ENCODE measurements at regions not wholly inside any gene's neighbourhood (a gene's known extent, or its start where the extent isn't known, plus 50 kb on each side); places are given as distances from the start of the nearest gene placed in this dataset.

- no peak overlapping the region for H3K4me2 ChIP-seq (ENCODE audit: low read length)
- no peak overlapping the region for H3K56ac ChIP-seq (ENCODE audit: low read length)
- H3K27me3 ChIP-seq (ENCODE audit: insufficient read depth, low read length, poor library complexity) = no peaks in the 10 kb centered on the region
- no peak overlapping the region for H3K18ac ChIP-seq (ENCODE audit: low read length)
- H3K36me3 ChIP-seq (ENCODE audit: control insufficient read depth, insufficient read depth, low read length) = no peaks in the 10 kb centered on the region
- H3K4me1 ChIP-seq (ENCODE audit: control insufficient read depth, low read depth, low read length) = no peaks in the 10 kb centered on the region
- no peak overlapping the region for H4K5ac ChIP-seq (ENCODE audit: low read length)
- no peak for DNase-seq
- H3K23ac ChIP-seq (ENCODE audit: low read length) = no peak overlapping the region
- no CpG with 5 or more reads among the region's 38 CpGs for WGBS (ENCODE audit: extremely low coverage, insufficient coverage, low lambda C conversion rate)
- H3K4ac ChIP-seq (ENCODE audit: low read depth, low read length) = no peak overlapping the region
- H2BK120ac ChIP-seq (ENCODE audit: low read depth, low read length) = no peak overlapping the region
- H3K4me3 ChIP-seq (ENCODE audit: low read length) = no peak overlapping the region
- no peak overlapping the region for H3K27ac ChIP-seq (ENCODE audit: low read depth, low read length)
- no peak overlapping the region for H2BK15ac ChIP-seq (replicated peaks; ENCODE audit: low read depth)
- no peaks in the 10 kb centered on the region for H3K79me1 ChIP-seq (ENCODE audit: low read length)
- no peaks in the 10 kb centered on the region for H3K79me2 ChIP-seq (ENCODE audit: control insufficient read depth, insufficient read depth, low read length)
- H2BK5ac ChIP-seq (ENCODE audit: low read length) = no peak overlapping the region
- no peak overlapping the region for H2AK5ac ChIP-seq (ENCODE audit: low read length)
- no peak overlapping the region for H3K9ac ChIP-seq (ENCODE audit: low read length)
- H4K8ac ChIP-seq (ENCODE audit: low read depth, low read length) = no peak overlapping the region
Measured at GRCh38 chr16:86878236-86879080, 300.1 kb downstream of the FOXL1 start.

- Histone ChIP-seq H3K4me3 (ENCODE audit: low read length) (no peak overlapping the region), H4K5ac (ENCODE audit: low read length) (no peak overlapping the region), H3K56ac (ENCODE audit: low read length) (no peak overlapping the region), H2BK5ac (ENCODE audit: low read length) (no peak overlapping the region), H3K4me1 (ENCODE audit: control insufficient read depth, low read depth, low read length) (no peaks in the 10 kb centered on the region), H2BK15ac (replicated peaks; ENCODE audit: low read depth) (no peak overlapping the region), H3K79me1 (ENCODE audit: low read length) (no peaks in the 10 kb centered on the region), H2BK120ac (ENCODE audit: low read depth, low read length) (no peak overlapping the region), H3K27ac (ENCODE audit: low read depth, low read length) (no peak overlapping the region), H3K79me2 (ENCODE audit: control insufficient read depth, insufficient read depth, low read length) (no peaks in the 10 kb centered on the region), H3K9ac (ENCODE audit: low read length) (no peak overlapping the region), H3K36me3 (ENCODE audit: control insufficient read depth, insufficient read depth, low read length) (no peaks in the 10 kb centered on the region), H4K8ac (ENCODE audit: low read depth, low read length) (no peak overlapping the region), H3K4ac (ENCODE audit: low read depth, low read length) (no peak overlapping the region), H3K23ac (ENCODE audit: low read length) (no peak overlapping the region), H2AK5ac (ENCODE audit: low read length) (no peak overlapping the region), H3K4me2 (ENCODE audit: low read length) (no peak overlapping the region), H3K18ac (ENCODE audit: low read length) (no peak overlapping the region), H3K27me3 (ENCODE audit: insufficient read depth, low read length, poor library complexity) (no peaks in the 10 kb centered on the region)
- no CpG with 5 or more reads among the region's 11 CpGs for WGBS (ENCODE audit: extremely low coverage, insufficient coverage, low lambda C conversion rate)
- DNase-seq = no peak
Measured at GRCh38 chr16:86879268-86879667, 300.9 kb downstream of the FOXL1 start.

DNA sequence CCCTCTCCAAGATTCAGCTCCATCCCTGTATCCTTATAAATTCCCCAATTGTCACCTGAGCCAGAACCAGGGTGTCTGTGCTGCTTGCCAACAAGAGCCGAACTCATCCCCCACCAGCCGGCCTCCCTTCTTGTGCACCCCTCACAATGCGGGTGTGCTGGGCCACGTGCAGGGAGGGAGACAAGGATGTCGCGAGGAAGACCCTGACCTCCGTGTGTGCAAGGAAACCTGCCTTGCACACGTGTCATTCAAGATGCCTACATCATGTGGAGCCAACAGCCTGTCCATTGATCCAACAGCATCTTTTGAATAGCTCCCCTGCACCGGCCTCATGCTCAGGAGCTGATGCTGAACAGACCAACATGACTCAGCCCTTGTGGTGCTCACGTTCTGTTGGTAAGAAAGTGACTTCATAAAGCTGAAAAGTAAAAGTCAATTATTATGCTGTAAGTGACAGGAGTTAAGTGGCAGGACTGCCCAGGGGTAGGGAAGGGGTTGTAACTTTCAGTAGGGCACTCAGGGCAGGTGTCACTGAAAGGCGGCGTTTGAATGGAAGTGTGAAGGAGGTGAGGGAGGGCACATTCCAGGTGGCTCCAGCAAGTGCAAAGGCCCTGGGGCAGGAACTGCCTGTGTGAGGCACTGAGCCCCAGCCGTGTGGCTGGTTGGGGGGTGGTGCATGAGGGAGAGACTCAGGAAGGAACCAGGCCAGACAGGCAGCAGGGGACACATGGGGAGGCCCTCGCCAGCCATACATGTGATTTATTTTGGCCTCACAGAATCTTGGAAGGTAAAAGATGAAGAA lies 302.2 kb downstream of the FOXL1 start:
- H3K36me3 ChIP-seq (ENCODE audit: control insufficient read depth, insufficient read depth, low read length) = no peaks in the 10 kb centered on the region
- no peaks in the 10 kb centered on the region for H3K27me3 ChIP-seq (ENCODE audit: insufficient read depth, low read length, poor library complexity)
- no peak overlapping the region for H3K18ac ChIP-seq (ENCODE audit: low read length)
- H2AK5ac ChIP-seq (ENCODE audit: low read length) = no peak overlapping the region
- no peak overlapping the region for H3K9ac ChIP-seq (ENCODE audit: low read length)
- H3K27ac ChIP-seq (ENCODE audit: low read depth, low read length) = no peak overlapping the region
- no peak overlapping the region for H3K4me3 ChIP-seq (ENCODE audit: low read length)
- H3K23ac ChIP-seq (ENCODE audit: low read length) = no peak overlapping the region
- no peaks in the 10 kb centered on the region for H3K79me1 ChIP-seq (ENCODE audit: low read length)
- H3K79me2 ChIP-seq (ENCODE audit: control insufficient read depth, insufficient read depth, low read length) = no peaks in the 10 kb centered on the region
- H2BK5ac ChIP-seq (ENCODE audit: low read length) = no peak overlapping the region
- no peaks in the 10 kb centered on the region for H3K4me1 ChIP-seq (ENCODE audit: control insufficient read depth, low read depth, low read length)
- H4K8ac ChIP-seq (ENCODE audit: low read depth, low read length) = no peak overlapping the region
- no peak overlapping the region for H4K5ac ChIP-seq (ENCODE audit: low read length)
- no CpG with 5 or more reads among the region's 14 CpGs for WGBS (ENCODE audit: extremely low coverage, insufficient coverage, low lambda C conversion rate)
- H2BK120ac ChIP-seq (ENCODE audit: low read depth, low read length) = no peak overlapping the region
- no peak overlapping the region for H2BK15ac ChIP-seq (replicated peaks; ENCODE audit: low read depth)
- no peak overlapping the region for H3K4me2 ChIP-seq (ENCODE audit: low read length)
- no peak for DNase-seq
- H3K56ac ChIP-seq (ENCODE audit: low read length) = no peak overlapping the region
- no peak overlapping the region for H3K4ac ChIP-seq (ENCODE audit: low read depth, low read length)

DNA sequence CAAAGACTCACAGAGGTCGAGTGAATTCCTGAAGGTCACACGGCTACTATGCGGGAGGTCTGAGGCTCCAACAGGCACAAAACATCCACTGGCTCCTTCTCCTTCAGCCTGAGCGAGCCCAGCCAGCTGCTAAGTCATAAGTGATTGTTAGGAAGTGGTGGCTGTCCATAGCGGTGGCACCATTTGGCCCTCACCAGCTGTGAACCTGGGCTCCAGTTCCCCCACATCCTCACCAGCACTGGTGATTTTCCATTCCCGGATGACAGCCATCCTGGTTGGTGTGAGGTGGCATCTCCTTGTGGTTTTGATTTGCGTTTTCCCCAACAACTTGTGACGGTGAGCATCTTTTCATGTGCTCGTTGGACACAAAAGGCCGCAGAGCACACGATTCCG lies 302.8 kb downstream of the FOXL1 start:
- no peak overlapping the region for H3K27ac ChIP-seq (ENCODE audit: low read depth, low read length)
- no CpG with 5 or more reads among the region's 12 CpGs for WGBS (ENCODE audit: extremely low coverage, insufficient coverage, low lambda C conversion rate)
- DNase-seq = no peak

DNA sequence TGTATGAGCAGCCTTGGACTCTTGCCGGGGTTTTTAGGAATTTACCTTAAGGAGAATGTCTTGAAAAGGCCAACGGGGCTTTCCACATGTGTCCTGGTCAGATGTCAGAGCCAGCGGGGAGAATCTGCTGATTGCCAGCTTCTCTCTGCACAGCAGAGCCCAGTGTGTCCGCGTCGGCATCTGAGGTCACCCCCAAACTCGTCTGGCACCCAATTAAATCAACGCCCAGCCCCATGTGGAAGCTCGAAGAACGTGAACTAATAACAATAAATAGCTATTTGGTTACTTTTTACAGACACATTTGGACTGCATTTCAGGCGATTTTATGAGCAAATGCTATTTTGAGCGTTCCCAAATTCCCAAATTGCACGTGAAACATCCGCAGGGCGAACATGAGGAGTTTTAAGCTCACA lies 303.5 kb downstream of the FOXL1 start:
- H3K23ac ChIP-seq (ENCODE audit: low read length) = no peak overlapping the region
- H3K56ac ChIP-seq (ENCODE audit: low read length) = no peak overlapping the region
- H2BK15ac ChIP-seq (replicated peaks; ENCODE audit: low read depth) = no peak overlapping the region
- H3K9ac ChIP-seq (ENCODE audit: low read length) = no peak overlapping the region
- no peak overlapping the region for H4K5ac ChIP-seq (ENCODE audit: low read length)
- H4K8ac ChIP-seq (ENCODE audit: low read depth, low read length) = no peak overlapping the region
- no peaks in the 10 kb centered on the region for H3K79me2 ChIP-seq (ENCODE audit: control insufficient read depth, insufficient read depth, low read length)
- no peaks in the 10 kb centered on the region for H3K4me1 ChIP-seq (ENCODE audit: control insufficient read depth, low read depth, low read length)
- no peak overlapping the region for H3K4me3 ChIP-seq (ENCODE audit: low read length)
- H3K79me1 ChIP-seq (ENCODE audit: low read length) = no peaks in the 10 kb centered on the region
- WGBS (ENCODE audit: extremely low coverage, insufficient coverage, low lambda C conversion rate) = no CpG with 5 or more reads among the region's 15 CpGs
- H3K4ac ChIP-seq (ENCODE audit: low read depth, low read length) = no peak overlapping the region
- no peak overlapping the region for H3K4me2 ChIP-seq (ENCODE audit: low read length)
- no peak overlapping the region for H3K27ac ChIP-seq (ENCODE audit: low read depth, low read length)
- H3K36me3 ChIP-seq (ENCODE audit: control insufficient read depth, insufficient read depth, low read length) = no peaks in the 10 kb centered on the region
- no peak overlapping the region for H2AK5ac ChIP-seq (ENCODE audit: low read length)
- no peak for DNase-seq
- H3K18ac ChIP-seq (ENCODE audit: low read length) = no peak overlapping the region
- H3K27me3 ChIP-seq (ENCODE audit: insufficient read depth, low read length, poor library complexity) = no peaks in the 10 kb centered on the region
- H2BK120ac ChIP-seq (ENCODE audit: low read depth, low read length) = no peak overlapping the region
- no peak overlapping the region for H2BK5ac ChIP-seq (ENCODE audit: low read length)

More for the DNA sequence above, 302.8 kb downstream of the FOXL1 start:
- no peak overlapping the region for H3K4ac ChIP-seq (ENCODE audit: low read depth, low read length)
- no peak overlapping the region for H4K8ac ChIP-seq (ENCODE audit: low read depth, low read length)
- no peak overlapping the region for H3K18ac ChIP-seq (ENCODE audit: low read length)
- H2BK15ac ChIP-seq (replicated peaks; ENCODE audit: low read depth) = no peak overlapping the region
- no peak overlapping the region for H4K5ac ChIP-seq (ENCODE audit: low read length)
- H2BK120ac ChIP-seq (ENCODE audit: low read depth, low read length) = no peak overlapping the region
- no peak overlapping the region for H3K4me2 ChIP-seq (ENCODE audit: low read length)
- H3K9ac ChIP-seq (ENCODE audit: low read length) = no peak overlapping the region
- no peaks in the 10 kb centered on the region for H3K27me3 ChIP-seq (ENCODE audit: insufficient read depth, low read length, poor library complexity)
- H3K56ac ChIP-seq (ENCODE audit: low read length) = no peak overlapping the region
- H3K79me2 ChIP-seq (ENCODE audit: control insufficient read depth, insufficient read depth, low read length) = no peaks in the 10 kb centered on the region
- H2BK5ac ChIP-seq (ENCODE audit: low read length) = no peak overlapping the region
- H3K4me3 ChIP-seq (ENCODE audit: low read length) = no peak overlapping the region
- H3K36me3 ChIP-seq (ENCODE audit: control insufficient read depth, insufficient read depth, low read length) = no peaks in the 10 kb centered on the region
- H2AK5ac ChIP-seq (ENCODE audit: low read length) = no peak overlapping the region
- no peaks in the 10 kb centered on the region for H3K79me1 ChIP-seq (ENCODE audit: low read length)
- no peak overlapping the region for H3K23ac ChIP-seq (ENCODE audit: low read length)
- no peaks in the 10 kb centered on the region for H3K4me1 ChIP-seq (ENCODE audit: control insufficient read depth, low read depth, low read length)
